H54 (cell line): ENCODE measurements at regions not wholly inside any gene's neighbourhood (a gene's known extent, or its start where the extent isn't known, plus 50 kb on each side); places are given as distances from the start of the nearest gene placed in this dataset.

Experiments
- DNase-seq: peaks from one replicate; pipeline ENCODE4 v3.0.0; 2011; ENCODE audit warnings: low spot score, mixed read lengths; ENCODE audit not compliant: insufficient read length
- FAIRE-seq: peaks from 3 replicates; lab custom pipeline; 2011; peaks lifted over from hg19 to GRCh38; lab: Jason Lieb, UNC
- POLR2A ChIP-seq: IDR thresholded peaks from 2 replicates; pipeline ENCODE4 v1.6.1; 2011; ENCODE audit warnings: low read depth, mild to moderate bottlenecking, low read length

- no peak for FAIRE-seq
- no peak for TF ChIP-seq POLR2A
- DNase-seq = no peak
These were observed 223.8 kb upstream of the SERP2 start for GRCh38 chr13:44149821-44150220.

- no peak for TF ChIP-seq POLR2A
- FAIRE-seq (no peak), DNase-seq (no peak)
These were observed 222.2 kb upstream of the SERP2 start for GRCh38 chr13:44151474-44151873.

- DNase-seq (no peak), FAIRE-seq (no peak)
- TF ChIP-seq POLR2A = no peak
These were observed 220.1 kb upstream of the SERP2 start for GRCh38 chr13:44153496-44153895.

GRCh38 chr13:44155422-44156293, 218.0 kb upstream of the SERP2 start:
- DNase-seq = no peak
- no peak for TF ChIP-seq POLR2A
- FAIRE-seq = no peak

GRCh38 chr13:44156294-44156658, 217.3 kb upstream of the SERP2 start:
- no peak for TF ChIP-seq POLR2A
- FAIRE-seq (no peak), DNase-seq (no peak)

GRCh38 chr13:44157606-44158005, 216.0 kb upstream of the SERP2 start:
- DNase-seq = no peak
- no peak for TF ChIP-seq POLR2A
- no peak for FAIRE-seq

- TF ChIP-seq POLR2A = no peak
- FAIRE-seq (no peak), DNase-seq (no peak)
These were observed 215.5 kb upstream of the SERP2 start for GRCh38 chr13:44158098-44158521.

GRCh38 chr13:44158881-44159632, 214.6 kb upstream of the SERP2 start:
- FAIRE-seq (no peak), DNase-seq (no peak)
- TF ChIP-seq POLR2A = no peak

- TF ChIP-seq POLR2A = no peak
- FAIRE-seq (peak; percentile 83), DNase-seq (peak; percentile 30)
These were observed 213.9 kb upstream of the SERP2 start for GRCh38 chr13:44159633-44160279.

- DNase-seq (no peak), FAIRE-seq (no peak)
- no peak for TF ChIP-seq POLR2A
These were observed 212.9 kb upstream of the SERP2 start for GRCh38 chr13:44160591-44161191.

- no peak for FAIRE-seq
- TF ChIP-seq POLR2A = no peak
These were observed 210.5 kb upstream of the SERP2 start for GRCh38 chr13:44163108-44163507.

GRCh38 chr13:44165221-44165888, 208.3 kb upstream of the SERP2 start:
- TF ChIP-seq POLR2A = no peak

More at GRCh38 chr13:44163108-44163507, 210.5 kb upstream of the SERP2 start:
- no peak for DNase-seq

GRCh38 chr13:44165889-44166496, 207.6 kb upstream of the SERP2 start:
- DNase-seq (no peak), FAIRE-seq (no peak)
- no peak for TF ChIP-seq POLR2A

More at GRCh38 chr13:44165221-44165888, 208.3 kb upstream of the SERP2 start:
- FAIRE-seq = no peak
- no peak for DNase-seq
